8988T (cell line): ENCODE measurements at regions not wholly inside any gene's neighbourhood (a gene's known extent, or its start where the extent isn't known, plus 50 kb on each side); places are given as distances from the start of the nearest gene placed in this dataset.
A peak's percentile ranks its signal among the peaks of the same experiment; 100 is the strongest.
"Not testable (repeated sequence)": the region's sequence is repeated elsewhere in the genome, so short reads cannot be mapped to it uniquely, and the experiment has no call there.

ENCODE experiments used
- DNase-seq: peaks from one replicate; pipeline ENCODE4 v3.0.0; 2011

DNA sequence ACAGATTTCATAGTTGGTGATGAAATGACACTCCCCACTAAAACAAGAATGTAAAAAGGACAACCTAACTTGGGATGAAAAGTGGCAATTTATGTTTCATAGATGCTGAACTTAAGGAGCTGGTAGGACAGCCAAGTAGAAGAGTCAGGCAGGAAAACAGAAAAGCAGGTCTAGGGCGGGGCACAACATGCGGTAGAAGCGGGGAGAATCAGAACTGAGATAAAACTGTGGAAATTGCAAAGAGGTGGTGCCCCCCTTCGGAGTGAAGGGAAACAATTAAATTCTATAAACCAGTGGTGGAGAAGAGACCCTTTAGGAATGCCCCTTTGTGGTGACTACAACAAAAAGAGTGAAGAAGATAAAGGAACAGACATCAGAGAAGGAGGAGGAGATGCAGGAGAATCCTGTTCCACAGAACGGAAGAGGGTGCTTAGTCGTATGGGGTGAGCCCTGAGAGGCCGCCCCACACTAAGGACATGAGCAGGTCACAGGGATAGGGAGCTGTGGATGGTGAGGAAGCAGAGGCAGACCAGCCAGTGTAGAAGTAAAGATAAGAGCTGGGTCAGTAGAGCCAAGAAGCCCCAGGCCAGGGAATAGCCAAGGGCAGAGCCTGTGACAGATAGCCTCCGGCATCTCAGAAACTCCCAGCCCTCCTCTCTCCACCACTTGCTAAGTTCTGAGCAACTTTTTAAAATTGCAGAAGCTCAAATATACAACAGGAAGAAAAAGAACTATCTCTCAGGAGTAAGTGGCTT, 100.3 kb upstream of the DOCK9 start:
- DNase-seq = no peak

DNA sequence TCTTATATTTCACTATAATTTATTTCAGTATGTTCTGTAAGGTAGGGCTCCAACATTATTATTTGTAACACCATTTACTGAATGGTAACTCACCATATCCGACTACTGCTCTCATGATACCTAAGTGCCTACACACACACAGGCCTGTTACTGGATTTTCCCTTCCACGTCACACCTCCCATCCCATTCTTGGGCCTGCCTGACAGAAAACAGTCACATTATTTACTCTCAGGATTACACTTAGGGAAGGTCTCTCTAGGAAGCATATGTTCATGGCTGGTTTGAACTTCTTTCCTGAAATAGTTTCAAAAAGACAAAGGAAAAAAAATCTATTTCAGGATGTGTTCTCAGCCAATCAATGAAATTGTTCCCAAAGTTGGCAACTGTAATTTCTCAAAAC, 102.3 kb upstream of the DOCK9 start:
- no peak for DNase-seq

DNA sequence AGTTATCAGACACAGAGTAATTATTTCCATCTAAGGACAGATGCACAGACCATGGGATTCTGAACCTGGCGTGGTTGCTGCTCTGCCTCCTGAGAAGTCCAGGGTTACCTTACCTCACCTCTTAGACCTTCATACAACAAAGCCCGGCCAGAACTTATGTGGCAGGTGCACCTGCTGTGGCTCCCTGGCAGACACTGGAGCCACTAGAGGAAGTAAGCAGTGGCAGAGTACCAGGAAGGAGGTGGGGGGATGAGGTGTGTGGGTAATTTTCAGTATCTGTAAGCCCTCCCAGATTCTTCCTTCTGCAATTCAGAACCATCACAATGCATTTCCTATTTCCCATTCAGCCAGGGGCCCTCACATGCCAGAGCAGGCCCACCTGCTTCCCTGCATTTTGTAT, 106.1 kb upstream of the DOCK9 start:
- no peak for DNase-seq

DNA sequence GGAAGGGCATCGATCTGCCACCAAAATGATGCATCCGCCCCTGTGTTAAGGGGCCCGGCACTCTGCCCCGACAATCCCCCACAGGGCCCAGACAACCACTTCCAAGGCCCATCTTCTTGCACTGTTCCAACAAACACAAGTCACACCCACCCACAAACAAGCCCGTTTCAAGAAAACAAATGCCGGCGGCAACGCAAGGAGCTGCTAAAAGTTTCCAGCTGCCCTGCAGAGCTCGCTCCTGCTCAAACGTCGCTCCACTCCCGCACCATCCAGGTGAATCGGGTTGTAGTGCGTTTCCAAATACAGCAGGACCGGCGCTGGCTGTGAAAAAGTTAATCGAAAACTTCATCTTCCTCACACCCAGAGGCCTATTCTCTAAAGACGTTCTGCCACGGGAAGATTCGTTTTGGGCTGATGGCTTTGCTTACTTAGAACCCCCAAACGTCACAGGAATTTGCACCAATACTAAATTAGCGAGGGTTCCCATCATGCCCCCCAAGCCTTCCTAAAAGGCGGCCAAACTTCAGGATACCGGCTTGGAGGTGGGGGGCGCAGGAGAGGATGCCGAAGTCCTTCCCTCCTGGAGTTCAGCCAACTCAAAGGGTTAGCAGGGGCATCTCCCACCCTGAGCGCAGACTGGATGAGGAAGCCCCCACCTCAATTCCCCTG, 107.4 kb upstream of the DOCK9 start:
- no peak for DNase-seq

DNA sequence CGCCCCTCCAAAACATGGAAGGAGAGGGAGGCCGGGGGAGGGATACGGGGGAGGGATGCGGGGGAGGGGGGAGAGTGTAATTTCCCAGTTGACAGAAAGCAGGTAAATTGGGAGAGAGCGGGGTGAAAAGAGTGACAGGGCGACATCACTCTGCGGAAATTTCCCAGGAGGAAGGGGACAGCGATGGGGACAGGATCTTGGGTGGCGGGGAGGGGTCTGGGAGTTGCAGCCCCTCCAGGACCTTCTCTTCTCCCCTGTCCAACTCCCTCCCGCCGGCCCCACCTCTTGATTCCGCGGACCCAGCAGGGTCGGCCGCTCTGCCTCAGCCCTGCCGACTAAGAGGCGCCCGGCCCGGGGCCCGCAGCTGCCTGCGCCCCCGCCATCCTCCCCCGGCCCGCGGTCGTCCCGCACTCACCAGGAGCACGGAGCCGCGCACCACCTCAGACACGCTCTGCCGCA, 108.0 kb upstream of the DOCK9 start:
- no peak for DNase-seq

DNA sequence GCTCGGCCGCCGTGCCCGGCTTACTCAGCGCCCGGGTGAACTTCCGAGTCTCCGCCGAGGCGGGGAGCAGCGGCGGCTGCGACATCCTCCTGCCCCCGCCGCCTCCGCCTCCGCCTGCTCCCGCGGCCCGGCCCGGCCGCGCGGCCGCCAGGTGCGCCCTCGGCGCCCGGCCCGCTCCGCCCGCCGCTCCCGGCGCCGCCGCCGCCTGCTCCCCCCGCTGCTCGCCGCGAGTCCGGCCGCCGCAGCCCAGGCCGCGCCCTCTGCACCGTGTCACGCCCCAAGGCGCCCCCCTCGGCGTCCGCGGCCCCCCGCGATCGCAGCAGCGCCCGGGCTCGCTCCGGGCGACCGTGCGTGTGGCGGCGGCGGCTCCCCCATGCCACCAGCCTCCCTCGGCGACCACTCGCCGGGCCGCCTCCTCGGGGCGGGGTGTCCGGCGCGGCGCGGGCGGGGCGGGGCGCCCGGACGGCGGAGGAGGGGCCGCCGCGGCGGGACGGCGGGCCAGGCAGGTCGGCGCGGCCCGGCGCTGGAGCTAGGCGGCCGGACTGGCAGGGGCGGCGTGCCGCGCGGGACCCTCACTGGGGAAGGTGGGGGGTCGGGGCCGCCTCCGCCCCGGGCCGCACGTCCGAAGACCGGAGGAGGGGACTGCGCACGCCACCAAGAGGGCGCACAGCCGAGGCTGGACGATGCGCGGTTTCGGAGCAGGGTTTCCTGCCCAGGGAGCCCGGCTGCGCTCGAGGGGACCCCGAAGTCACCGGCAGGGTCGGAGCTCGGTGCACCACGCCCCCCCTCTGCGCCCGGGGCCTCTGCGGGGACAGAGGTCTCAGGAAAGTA, 108.6 kb upstream of the DOCK9 start:
- DNase-seq = peak; percentile 76

DNA sequence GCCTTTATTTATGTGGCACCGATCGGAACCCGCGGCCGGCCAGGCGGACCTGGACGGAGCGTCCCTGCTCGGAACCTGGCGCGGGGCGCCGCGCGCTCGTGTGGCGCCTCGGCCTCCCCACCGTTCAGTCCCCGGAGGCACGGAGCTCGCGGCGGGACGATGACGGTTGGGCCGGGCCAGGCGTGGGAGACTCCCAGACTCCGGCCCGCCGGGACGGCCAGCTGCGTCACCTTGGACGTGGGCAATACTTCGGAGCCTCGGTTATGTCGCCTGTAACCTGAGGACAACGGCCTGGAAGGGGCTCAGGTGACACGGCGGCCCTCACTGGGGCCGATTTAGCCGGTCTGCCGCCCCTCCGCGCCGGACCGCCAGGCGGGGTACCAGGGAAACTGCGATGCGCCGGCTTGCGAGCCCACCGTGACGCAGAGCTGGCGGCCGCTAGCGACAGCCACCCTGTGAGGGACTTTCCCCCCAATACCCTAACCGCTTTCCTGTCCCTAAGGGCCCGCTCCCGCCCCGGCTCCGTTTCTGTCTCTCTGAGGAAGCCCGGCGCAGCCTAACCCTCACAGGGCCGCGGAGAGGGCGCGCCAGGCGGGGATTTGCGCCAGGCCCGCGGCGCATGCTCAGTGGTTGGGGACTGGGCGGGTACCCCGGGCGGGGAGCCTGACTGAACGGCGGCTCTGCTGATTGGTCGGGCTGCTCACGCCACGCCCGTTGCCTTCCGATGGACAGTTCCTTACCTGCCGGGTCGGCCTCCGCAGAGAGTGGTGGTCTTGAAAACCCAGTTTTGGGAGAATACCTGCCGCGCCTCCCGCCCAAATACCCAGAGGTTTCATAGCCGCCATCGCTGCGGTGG, 109.5 kb upstream of the DOCK9 start:
- DNase-seq = peak; percentile 99

DNA sequence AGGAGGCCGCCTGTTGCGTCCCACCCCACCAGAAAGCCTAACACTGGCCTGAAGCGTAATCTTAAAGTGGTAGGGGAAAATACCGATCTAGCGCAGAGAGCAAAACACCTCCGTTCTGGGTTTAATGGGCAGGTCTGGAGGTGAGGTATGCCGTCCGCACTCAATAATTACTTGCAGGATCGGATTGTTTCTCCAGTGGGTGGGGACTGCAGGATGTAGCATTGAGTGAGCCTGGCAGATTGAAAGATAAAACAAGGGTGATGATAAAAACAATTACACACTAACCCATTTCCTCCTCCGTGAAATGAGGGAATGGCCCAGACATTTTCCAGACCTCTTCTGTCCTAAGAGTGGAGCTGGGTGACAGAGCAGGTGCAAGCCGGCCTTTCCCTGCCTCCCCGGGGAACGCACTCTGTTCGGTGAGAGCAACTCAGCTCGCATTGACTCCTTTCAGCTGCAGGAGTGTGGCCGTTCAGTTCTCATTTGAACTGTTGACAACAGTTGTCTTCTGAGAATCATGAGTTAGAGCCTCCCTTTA, 110.2 kb upstream of the DOCK9 start:
- no peak for DNase-seq

DNA sequence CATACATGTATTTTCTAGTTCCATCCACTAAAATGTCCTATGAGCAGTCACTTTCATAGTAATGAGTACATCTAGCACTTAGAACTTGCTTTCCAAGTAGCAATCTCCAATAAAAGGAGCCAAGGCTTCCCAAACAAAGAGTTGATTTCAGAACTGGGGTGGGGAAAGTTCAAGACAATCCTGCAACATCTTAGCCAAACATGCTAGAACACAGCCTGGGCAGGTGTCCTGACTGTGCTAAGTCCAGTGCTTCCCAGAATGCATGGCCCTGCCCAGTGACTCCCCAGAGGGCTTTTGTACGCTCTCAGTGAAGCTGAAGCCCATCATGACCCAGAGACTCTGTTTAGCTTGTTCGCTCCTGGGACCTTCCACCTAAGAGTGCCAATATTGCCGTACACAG, 106.7 kb upstream of the UBAC2 start:
- DNase-seq = no peak

DNA sequence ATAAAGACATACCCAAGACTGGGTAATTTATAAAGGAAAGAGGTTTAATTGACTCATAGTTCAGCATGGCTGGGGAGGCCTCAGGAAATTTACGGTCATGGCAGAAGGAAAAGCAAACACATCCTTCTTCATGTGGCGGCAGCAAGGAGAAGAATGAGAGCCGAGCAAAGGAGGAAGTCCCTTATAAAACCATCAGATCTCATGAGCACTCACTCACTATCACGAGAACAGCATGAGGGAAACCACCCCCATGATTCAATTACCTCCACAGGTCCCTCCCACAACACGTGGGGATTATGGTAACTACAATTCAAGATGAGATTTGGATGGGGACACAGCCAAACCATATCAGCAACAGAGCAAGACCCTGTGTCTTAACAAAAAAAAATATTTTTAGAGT, 98.8 kb upstream of the UBAC2 start:
- not testable (repeated sequence) for DNase-seq

DNA sequence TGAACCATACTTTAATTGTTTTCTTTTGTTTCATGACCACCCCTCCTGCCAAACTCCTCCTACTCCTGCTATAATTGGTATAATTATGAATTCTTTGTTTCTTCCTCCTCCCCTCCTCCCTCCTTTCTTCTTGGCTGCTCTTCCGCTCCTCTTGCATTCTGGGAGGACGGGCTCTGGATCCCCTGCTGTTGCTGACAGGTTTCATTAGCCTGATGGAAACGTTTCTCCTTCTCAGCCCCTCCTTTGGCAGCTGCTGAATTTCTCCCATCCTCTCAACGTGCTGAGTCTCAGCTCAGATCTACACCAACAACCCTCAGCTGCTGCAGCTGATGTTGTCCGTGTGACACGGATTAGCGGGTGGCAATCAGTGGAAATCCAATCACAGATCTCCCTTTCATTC, 97.1 kb upstream of the UBAC2 start:
- DNase-seq = no peak

DNA sequence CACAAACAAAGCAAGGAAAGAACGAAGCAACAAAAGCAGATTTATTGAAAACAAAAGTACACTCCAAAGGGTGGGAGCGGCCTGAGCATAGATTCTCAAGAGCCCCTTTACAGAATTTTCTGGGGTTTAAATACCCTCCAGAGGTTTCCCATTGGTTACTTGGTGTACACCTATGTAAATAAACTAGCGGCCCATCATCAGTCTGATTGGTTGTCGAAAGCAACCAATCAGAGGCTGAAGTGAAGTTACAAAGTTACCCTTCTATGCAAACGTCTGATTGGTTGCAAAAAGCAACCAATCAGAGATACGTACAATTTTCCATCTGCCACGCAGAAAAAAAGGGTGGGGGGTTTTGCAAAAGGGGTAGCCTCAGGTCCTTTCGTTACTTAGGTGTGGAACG, 96.3 kb upstream of the UBAC2 start:
- no peak for DNase-seq

DNA sequence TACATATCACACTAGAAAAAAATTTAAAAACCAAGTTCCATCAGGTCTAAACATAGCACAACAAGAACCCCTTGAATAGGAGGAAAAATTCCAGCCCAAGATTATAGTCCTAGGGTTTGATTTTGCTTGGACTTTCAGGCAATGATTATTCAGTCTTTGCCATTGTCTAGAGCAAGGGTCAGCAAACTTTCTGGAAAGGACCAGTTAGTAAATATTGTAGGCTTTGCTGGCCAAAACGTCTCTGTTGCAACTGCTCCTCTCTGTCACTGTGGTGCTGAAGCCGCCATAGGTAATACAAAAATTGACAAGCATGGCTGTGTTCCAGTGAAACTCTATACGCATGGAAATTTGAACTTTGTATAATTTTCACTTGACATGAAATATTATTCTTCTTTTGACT, 95.5 kb upstream of the UBAC2 start:
- no peak for DNase-seq

DNA sequence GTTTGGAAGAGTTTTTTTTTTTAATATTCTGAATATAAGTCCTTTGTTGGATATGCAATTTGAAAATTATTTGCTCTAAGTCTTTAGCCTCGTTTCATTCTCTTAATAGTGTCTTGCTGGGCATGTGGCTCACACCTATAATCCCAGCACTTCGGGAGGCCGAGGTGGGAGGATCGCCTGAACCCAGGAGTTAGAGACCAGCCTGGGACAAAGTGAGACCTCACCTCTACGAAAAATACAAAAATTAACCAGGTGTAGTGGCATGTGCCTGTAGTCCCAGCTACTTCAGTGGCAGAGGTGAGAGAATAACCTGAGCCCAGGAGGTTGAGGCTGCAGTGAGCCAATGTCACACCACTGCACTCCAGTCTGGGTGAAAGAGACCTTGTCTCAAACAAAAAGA, 87.3 kb upstream of the UBAC2 start:
- no peak for DNase-seq

DNA sequence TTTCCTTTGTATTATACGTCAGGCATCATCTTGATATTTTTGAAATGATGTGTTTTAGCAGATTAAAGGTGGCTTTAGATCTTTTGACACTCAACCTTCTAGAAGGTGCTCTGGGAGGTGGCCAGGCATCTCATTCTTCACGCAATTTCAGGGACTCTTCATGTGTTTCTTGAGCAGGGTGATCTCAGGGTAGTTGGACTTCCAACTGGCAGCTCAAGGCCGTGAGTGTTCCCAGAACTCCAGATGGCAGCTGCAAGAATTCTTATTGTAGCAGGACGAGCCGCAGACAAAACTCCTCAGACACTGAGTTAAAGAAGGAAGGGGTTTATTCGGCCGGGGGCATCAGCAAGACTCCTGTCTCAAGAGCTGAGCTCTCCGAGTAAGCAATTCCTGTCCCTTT, 82.5 kb upstream of the UBAC2 start:
- DNase-seq = no peak

DNA sequence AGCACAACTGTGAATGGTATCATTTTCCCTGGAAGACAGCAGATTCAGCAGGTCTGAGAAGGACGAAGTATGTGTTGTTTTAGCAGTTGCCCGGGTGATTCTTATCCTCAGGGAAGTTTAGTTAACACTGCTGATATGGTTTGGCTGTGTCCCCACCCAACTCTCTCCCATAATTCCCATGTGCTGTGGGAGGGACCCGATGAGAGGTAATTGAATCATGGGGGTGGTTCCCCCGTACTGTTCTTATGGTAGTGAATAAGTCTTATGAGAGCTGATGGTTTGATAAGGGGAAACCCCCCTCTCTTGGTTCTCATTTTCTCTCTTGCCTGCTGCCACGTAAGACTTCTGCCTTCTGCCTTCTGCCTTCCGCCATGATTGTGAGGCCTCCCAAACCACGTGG, 81.0 kb upstream of the UBAC2 start:
- DNase-seq = no peak

DNA sequence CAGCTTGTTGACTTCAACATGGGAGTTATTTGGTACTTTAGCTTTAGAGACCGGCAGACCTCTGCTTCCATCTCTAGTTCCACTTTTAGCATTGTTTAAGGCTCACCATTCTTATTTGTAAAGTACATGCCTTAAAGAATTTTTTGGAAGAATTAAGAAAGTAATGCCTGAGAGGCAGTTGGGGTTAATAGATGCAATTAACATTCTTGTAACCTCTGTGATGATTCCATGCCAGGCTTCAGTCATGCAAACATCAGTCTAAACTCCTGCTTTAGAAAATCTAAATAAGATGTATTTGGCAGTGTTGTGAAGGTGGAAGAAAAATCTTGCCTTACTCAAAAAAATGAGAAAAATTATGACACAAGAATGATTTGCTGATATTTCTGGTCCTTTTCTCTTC, 79.9 kb upstream of the UBAC2 start:
- DNase-seq = no peak

DNA sequence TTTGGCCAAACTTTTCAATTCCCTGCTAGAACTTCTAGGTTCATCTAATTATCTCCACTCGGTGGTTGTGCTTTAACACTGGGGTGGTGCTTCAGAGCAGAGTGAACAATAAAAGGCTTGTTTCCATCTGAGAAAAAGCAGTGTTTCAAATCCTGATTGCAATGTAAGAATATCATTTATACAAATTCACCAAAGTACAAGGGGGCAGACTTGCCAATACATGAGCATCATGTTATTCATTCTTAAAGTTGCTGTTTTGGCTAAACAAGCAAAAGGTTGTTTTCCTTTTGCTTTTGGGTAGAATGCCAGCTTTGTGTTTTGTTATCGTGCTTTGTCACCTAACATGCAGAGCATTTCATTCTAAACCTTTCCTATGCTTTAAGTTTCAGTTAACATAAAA, 78.5 kb upstream of the UBAC2 start:
- no peak for DNase-seq

DNA sequence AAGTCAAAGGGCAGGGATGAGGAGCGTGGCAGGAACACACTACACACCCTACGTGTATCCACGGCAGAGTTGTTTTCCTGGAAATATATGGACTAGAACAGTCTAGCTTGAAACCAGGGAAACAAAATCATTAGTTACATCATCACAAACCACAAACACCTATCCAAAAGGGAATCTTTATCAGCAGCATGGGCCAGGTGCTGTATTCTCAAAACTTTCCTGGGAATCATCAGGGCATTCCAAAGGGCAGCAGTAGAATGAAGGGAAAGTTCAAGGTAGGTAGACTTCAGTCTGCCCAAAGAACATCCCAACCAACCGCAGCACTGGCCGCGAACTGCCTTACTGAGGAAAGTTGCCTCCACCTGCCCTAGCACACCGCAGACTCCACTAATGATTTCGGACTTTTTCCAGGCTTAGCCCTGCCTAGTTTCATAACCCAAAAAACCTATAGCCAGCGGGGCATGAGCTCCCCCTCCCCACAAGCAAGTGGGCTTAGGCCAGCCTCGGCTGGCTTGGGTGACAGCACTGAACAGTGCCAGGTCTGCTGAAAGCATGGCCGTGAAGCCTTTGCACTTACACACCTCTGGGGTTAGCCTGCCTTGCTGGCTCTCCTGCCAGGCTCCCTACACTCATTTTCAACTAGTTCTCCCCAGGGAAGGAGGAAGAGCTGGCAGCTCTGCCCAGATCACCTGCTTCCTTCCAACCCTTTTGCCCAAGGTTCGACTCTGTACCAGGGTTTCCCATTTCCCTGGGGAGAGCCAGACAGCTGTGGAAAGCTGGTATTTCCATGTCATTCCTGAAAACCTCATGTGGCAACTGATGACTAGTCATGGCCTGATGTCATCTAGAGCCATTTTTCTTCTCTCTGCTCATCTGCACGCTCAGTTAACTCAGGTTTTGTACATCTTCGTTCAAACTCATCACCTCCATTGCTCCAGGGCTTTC, 77.3 kb upstream of the UBAC2 start:
- DNase-seq = no peak

DNA sequence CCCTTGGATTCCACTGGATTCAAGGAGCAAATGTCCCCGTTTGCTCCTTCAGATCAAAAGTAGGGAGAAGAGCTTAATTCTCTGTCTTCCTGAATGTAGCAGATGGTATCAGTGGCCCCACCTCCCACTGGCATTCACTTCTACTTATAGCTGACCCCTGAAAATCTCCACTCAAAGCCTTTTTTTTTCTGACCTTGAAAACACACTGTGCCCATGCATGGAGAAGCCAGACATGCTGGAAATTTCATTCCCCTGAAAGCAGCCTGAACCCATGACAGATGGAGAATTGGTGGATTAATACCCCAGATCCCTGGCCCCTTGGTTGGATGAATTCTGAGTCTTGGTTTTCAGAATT, 76.6 kb upstream of the UBAC2 start:
- DNase-seq = no peak

DNA sequence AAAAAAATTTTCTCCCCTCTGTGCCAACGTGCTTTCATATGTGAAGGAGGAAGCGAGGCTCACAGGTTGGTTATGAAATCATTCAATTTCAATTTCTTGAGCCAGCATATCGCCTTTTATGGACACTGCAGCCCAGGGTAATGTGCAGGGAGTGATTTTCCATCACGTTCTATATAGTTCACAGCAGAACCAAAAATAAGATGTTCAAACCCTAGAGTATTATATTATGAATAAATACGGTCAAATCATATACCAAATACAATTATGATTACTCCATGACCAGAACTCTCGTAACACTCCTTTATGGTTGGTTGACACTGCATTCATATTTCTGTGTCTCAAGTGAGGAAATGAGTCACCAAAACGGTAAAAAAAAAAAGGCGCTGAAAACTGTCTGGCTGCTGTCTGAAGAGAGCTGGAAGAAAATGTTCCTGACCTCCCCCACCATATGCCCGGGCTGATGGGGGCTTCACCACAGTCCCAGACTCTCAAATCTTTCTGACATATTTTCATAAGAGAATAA, 75.8 kb upstream of the UBAC2 start:
- DNase-seq = peak; percentile 18
